Gastrocnemius medialis (tissue), 4 donors: ENCODE measurements at regions not wholly inside any gene's neighbourhood (a gene's known extent, or its start where the extent isn't known, plus 50 kb on each side); places are given as distances from the start of the nearest gene placed in this dataset.

ENCODE experiments used
- CTCF ChIP-seq, 5 experiments: fragments of 450-650 bp in 3 of 5; fragments of 200-600 bp in 2 of 5; sonication (generic) in 2 of 5; IDR thresholded peaks in 4 of 5; conservative IDR thresholded peaks in 1 of 5; 1 replicate in 4 of 5; 2 replicates in 1 of 5; pipeline ENCODE4 v1.5.1; 2016 to 2019; ENCODE audit warnings: antibody characterized with exemption in 5 of 5, mild to moderate bottlenecking in 3 of 5, moderate library complexity in 3 of 5
- POLR2A ChIP-seq, 2 donors: fragments of 450-650 bp; IDR thresholded peaks; one replicate each; pipeline ENCODE4 v1.6.1; 2017; ENCODE audit warnings: antibody characterized with exemption in 2 of 2, mild to moderate bottlenecking in 2 of 2, moderate library complexity in 2 of 2

DNA sequence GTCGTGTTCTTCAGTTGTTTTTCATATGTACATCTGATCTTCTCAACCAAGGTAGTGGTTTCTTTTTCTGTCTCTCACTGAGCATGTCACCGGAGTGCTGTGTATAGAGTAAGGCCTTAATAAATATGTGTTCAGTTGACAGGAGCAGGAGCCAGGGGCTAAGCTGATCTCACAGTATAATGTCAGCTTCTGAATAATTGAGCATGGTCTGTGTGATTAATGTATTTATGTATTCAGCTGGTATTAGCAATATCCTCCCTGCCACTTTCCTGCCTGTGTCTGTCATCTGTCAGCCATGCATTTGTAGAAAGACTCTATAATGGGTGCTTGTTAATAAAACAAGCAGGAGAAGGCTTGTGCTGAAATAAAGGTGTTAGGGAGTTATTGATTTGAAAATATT lies 198.9 kb downstream of the ADCYAP1 start:
- TF ChIP-seq CTCF (IDR thresholded peaks at IDR 0.05 in 4 of 5, conservative IDR thresholded peaks at IDR 0.05 in 1 of 5), result no peak
- TF ChIP-seq POLR2A (IDR thresholded peaks at IDR 0.05), result no peak
